ENCODE measurements at regions not wholly inside any gene's neighbourhood (a gene's known extent, or its start where the extent isn't known, plus 50 kb on each side); places are given as distances from the start of the nearest gene placed in this dataset.

GRCh38 chr2:75790121-75790813 is 79.6 kb upstream of the GCFC2 start:
- TF ChIP-seq MAX (IDR thresholded peaks at IDR 0.05) (no peak), POLR2A (IDR thresholded peaks at IDR 0.05; ENCODE audit: borderline replicate concordance, extremely low read depth, insufficient read depth, insufficient read length) (no peak), CTCF (IDR thresholded peaks at IDR 0.05 in 2 of 3, conservative IDR thresholded peaks at IDR 0.05 in 1 of 3; ENCODE audit: borderline replicate concordance in 1 of 3, insufficient read depth in 1 of 3, low read depth in 2 of 3, low read length in 2 of 3) (no peak), REST (IDR thresholded peaks at IDR 0.05; ENCODE audit: low read depth) (no peak)
